GM21447 (cell line): ENCODE measurements at regions not wholly inside any gene's neighbourhood (a gene's known extent, or its start where the extent isn't known, plus 50 kb on each side); places are given as distances from the start of the nearest gene placed in this dataset.

Experiments used
- ATAC-seq: cut with Tn5 transposase; IDR thresholded peaks from one replicate; pipeline ENCODE4 v1.9.1; 2021; ENCODE audit not compliant: unreplicated experiment

DNA sequence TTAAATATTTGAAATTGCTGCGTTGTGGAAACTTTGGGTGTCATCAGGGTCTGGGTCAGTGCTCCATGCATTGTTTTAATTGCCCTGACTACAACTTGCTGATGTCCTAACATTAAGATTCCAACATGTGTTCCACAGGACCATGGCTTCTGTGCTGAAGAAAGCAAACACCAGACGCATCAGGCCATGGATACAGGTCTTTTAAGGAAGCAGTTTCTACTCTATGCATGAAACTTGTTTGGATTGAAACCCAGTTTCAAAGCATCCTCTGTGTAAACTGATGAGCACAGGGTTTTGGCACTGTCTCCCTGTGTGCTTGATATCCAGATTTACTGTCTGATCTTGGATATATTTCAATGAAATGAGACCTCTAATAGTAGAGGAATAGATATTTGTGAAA lies 328.4 kb upstream of the SLC10A2 start:
- ATAC-seq = no peak

DNA sequence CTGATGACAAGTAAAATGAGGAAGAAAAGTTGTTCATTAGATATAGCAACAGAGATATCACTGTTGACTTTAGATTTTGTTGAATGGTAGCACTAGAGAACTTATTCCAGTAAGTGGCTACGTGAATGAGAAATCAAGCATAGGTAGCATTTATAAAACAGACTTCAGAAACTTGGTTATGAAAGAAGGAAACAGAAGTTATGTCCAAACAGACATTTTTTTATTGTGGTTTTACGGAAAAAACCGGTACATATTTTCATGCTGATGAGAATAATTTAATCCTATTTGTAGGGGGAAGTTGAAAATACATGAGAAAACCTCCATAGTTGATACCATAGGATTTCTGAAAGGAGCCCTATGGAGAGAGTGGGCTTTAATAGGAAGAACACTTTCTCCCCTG lies 325.7 kb upstream of the SLC10A2 start:
- no peak for ATAC-seq

DNA sequence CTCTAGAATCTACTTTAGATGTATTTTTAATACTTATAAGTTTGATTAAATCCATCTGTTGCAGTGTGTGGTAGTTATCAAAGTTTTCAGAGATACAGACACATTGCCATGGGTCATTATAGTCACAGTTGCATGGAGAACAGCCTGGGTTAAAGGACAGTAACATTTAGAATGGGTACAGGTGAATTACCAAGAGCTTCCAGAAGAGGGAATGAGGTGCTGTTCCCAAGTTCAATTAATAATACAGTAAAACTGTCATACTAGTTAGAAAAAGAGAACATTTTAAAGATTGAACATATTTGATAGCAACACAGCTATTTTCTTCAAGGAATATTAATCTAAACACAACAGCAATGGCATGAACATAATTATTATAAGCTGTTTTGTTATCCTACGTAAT lies 322.6 kb upstream of the SLC10A2 start:
- no peak for ATAC-seq

DNA sequence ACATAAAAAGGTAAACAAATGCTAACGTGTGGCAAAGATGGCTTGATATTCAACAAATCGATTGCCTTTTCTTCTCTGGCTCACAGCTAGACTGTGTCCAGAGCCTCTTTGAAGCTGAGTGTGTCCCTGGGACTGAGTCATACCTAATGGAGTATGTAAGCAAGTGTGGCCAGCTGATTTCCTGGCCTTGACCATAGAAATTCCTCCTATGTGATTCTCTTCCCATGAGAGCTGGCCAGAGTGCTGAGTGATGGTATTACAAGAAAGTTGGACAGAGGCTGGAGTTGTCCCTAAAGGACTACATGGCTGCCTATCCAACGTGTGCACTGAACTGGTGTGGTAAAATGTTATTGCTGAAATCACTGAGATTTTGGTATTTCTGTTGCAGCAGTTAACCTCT lies 320.1 kb upstream of the SLC10A2 start:
- no peak for ATAC-seq

DNA sequence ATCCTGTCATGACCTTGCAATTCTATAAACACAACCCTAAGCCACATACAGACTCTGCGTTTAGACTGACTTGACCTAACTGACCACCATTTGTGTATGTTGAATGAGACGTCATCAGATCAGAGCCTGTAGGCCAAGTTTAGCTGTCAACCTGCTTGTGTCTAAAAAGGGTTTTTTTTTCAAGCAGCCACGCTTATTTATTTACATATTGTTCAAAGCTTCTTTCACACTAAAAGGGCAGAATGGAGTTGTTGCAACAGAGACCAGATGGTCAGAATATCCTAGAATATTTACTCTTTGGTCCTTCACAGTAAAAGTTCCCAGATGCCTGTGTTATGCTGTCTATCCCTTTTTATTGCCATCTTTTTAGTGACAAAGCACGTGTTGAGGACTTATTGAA lies 307.7 kb upstream of the SLC10A2 start:
- ATAC-seq = no peak

DNA sequence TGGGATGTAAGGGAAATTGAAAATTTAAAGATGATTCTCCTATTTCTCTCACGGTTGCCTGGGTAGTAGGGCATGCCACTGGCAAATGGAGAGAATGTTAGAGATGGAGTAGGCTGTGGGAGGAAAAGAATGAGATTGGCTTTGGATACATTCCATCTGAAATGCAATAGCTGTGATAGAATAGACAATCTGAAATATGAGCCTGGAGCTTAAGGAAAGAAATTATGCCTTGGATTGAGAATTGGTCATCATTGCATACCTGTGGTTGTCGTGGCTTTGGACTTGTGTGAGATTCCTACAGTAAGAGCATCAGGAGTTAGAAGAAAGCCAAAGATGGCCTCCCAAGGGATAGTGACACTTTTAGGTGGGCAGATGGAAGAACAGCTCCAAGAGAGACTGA lies 305.1 kb upstream of the SLC10A2 start:
- no peak for ATAC-seq

DNA sequence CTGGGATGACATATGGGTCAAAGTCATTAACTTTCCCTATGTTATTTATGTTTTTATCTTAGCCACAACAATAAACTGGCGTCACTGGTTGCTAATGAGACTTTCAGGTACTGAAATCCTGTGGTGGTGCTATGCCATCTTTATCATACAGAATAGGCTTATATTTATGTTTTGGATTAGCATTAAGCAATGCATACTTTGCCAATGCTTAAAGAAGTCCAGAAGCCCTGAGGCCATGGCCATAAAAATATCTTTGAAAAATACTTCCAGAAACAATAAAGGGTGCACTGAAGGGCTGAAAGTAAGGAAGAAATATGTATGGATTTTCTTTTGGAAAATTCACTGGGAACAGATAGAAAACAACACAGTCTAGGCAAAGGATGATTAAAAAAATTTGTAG lies 304.6 kb upstream of the SLC10A2 start:
- ATAC-seq = no peak

DNA sequence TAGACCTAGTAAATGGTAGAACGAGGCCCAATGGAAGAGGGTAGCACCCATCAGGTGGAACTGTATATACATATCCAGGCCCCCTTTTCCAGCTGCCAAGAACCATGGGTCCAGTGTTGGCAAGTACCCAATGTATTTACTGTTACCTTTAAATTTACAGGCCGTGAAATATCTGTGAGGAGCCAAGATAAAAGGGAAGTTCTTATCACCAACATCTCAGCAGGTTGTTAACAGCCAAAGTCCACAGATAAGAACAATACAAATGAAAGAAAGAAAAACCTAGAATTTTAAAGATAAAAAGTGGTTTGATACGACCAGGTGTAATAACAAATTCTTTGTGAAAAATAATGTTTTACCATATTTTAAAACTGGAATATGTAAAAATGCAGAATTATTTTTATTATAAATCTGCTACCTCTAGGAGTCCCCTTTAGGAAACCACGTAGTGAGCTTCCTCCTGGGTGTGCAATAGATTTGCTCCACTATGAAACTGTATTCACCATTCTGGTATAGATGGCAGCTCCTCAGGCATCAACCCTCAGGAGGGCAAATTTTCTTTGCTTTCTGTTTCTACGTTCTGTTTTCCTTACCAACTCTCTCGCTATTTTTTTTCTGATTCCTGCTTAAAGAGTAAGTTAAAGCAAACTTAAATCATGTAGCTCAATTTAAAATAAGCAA lies 292.2 kb upstream of the SLC10A2 start:
- ATAC-seq = no peak

DNA sequence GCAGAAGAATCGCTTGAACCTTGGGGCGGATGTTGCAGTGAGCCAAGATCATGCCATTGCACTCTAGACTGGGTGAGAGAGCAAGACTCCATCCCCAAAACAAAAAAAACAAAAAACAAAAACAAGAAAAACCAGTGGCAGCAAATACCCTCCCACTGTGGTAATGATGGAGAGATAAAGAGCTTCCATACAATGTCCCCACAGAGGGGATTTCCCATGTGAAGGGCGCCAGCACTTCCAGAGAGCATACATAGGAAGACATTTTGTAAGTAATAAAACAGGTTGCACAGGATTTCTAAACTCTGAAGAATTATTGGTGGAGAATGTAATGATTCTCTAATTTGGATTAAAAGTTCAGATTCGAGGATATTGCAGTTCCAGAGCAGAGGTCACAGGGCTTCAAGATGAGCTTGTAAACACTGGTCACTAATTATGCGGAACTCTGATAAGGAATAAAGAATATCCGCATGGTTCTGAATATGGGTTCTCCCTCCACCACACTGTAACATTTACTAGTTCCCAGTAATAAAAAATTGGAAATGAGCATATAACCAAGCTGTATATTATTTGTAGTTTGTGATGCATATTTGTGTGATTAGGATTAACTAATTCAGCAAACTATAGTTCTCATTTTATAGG lies 290.1 kb upstream of the SLC10A2 start:
- ATAC-seq = no peak

DNA sequence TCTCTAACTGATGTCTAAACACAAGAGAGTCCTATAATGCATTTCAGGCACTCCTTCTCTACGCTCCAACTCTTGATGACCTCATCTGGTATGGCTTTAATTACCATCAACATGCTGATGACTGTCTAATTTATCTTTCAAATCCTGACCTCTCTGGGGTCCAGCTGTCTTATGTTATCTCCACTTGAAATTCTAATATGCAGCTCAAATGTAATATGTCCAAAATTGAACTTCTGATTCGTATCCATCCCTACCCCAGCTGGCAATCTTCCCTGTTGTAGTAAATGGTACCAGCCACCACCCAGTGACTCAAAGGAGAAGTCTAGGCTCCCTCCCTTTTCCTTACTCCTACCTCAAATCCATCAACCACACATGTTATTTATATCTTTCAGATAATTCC lies 288.0 kb upstream of the SLC10A2 start:
- no peak for ATAC-seq

DNA sequence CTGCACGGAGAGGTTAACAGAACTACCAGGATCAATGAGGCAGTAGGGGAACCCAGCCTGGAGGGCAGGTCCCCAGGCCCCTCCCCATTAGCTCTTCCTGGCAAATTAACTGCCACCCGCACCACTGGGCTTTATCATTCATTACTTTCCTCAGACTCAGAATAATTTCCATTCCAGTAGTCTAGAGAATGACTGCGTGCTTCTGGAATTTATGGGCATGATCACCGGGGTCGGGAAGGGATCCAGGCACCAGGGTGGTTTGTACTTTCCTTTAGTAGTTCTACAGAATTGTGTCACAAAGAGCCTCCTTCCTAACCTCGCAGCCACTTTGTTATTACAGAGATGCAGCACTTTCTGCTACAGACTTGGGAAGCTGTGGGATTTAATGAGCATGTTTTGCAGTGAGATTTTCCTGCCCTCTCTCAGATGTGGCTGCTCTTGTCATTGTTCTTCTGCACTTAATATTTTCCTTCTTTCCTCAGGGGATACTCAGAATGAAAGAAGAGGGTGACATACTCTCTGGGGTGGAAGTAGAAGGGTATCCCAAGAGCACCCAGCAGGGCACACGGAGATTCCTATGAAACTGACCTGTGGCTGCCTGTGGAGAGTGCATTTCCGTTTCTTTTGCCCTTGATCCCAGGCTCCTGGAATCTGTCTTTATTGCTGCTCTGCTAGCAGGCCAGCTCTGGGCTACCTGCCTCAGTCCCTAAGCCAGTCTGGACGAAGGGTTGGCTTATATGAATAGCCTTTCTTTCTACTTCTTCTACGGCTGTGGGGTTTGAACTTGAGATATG lies 285.0 kb upstream of the SLC10A2 start:
- no peak for ATAC-seq

DNA sequence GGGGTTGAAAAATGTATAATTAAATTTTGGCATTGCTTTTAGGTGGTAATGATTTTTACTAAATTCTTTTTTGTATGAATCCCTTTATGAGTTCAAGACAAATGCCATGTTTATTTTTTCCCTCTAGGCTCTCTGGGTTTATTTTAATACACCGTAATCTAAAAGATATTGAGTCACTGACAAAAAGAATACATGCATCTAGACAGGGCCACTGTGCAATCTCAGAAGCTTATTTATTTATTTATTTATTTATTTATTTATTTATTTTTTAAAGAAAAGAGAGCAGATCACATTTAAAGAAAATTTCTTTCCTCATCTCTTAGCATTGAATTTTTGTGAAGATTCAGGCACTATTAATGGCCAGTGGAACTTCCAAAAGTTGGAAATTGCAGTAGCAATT lies 283.9 kb upstream of the SLC10A2 start:
- no peak for ATAC-seq

DNA sequence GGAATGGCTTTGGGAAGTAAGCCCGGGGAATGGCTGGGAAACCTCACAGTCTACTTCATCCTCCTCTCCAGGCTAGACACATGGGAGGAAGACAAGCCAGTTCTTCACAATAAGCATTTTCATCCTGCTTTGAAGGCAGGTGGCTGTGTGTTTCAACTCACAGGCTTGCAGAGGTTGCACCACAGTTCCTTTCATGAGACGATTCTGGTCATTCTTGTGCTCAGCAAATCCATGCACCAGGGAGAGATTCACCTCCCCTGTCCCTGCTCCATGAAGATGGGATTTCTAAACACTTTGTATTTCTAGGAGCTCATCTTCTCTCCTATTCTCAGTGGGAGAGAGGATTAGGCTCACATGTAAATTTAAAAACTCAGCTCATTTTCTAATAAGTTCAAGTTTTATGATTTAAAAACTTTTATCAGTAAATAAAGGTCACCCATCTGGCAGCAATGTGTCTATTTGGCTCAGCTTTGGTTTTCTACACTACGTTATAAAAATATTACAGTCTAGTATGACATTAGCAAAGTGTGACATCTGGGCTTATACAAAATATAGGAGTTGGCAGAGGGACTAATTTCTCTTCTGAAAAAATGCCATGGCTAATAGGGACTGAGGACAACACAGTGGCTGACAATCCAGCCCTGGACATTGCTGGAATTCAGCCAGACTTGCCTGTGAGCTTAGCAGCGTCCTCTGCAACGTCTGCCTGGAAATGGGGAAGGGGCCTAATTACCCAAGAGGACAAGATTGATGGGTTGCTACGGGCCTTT lies 283.2 kb upstream of the SLC10A2 start:
- no peak for ATAC-seq

DNA sequence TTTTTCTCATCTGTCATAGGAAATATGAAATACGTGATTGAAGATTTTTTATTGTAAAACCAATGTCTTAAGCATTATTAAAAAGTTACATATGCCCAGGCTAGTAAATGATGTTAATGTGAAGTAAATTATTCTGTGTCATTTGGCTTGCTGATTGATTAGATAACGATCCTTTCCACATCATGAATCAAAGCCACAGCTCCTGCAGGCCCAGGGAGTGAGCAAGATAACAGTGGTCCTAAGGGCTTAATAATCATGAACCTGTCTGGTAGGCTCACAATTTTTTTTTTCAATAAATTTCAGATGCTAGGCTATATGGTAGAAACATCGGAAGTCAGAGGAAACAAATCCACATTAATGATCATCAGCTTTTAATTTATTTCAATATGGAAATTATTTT lies 269.0 kb upstream of the SLC10A2 start:
- ATAC-seq = no peak

DNA sequence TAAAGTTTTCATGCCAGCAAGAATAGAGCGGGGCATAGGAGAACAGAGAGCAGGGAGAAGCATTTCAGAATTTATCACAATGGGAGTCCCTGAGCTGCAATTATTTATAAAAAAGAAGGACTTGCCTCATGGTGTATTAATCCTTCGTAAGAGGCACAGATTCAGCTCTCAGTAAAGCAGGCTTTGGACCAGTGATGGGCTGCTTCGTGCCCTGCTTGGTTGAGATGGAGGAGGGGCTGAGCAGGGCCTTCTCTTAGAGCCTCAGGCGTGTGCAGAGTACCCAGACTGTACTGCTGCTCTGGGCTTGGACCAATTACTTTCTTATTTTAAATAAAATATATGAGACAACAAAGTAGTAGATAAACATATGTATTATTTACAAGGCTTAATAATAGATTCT lies 265.7 kb upstream of the SLC10A2 start:
- ATAC-seq = no peak

DNA sequence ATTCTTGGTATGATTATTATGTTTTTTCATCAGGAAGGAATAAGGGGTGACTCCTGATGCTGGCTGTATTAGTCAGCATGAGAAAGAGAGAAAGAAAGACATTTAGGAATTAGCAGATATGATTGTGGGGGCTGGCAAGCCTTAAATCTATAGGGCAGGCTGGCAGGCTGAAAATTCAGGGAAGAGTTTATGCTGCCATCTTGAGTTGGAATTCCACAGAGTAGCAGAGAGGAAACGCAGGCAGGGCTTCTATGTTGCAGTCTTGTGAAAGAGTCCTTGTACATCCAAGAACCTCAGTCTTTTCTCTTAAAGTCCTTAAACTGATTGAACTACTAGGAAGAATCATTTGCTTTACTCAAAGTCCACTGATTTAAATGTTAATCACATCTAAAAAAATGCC lies 262.7 kb upstream of the SLC10A2 start:
- ATAC-seq = no peak

DNA sequence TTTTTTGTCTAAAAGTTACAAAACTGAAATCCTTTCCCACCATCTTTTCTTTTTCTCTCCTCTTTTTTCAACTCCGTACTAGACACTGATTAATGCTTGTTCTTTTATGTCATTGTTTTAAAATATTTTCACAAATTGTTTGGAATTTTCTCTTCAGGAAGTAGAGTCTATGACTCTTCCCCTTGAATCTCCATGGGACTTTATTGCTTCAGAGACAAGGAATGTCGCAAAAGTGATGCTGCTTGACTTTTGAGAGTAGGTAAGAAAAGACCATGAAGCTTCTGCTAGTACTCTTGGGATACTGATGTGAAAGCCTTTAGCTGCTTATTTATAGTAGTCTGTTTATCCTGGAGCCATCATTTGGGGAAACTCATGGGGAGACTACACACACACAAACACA lies 260.1 kb upstream of the SLC10A2 start:
- ATAC-seq = no peak

DNA sequence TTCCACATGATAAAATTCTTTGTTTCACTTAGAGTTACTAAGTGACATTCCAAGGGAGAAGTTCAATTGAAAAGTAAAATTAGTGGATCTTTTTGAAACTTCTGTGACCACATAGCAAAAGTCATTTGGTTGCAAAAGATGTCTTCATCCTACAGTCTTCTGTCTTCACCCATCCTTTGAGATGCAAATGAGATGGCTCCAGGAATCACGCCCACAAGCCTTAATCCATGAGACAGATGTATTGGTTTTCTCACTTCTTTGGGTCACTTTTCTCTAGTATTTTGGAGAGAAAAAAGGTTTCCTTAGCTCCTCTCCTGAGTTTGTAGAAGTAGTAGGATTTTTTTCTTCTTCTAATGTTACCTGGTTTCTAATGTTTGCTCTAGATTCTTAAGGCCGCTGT lies 259.5 kb upstream of the SLC10A2 start:
- ATAC-seq = no peak

DNA sequence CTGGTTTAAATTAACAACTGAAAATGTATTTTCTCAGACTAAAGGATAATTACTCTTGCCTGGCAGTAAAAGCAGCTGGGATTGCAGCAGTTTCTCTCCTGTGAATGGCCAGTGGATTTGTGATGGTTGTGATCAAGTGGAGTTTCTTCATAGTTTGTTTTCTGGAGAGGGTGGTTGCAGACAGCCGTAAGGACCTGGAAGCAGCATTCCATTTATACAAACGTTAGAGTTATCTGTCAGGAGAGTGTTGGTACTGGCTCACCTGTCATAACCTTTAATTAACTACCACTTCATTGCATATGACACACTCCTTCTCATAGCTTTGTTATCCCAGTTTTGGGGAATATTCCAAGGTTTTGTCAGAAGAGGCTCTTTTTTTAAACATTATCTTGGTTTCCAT lies 258.4 kb upstream of the SLC10A2 start:
- no peak for ATAC-seq

DNA sequence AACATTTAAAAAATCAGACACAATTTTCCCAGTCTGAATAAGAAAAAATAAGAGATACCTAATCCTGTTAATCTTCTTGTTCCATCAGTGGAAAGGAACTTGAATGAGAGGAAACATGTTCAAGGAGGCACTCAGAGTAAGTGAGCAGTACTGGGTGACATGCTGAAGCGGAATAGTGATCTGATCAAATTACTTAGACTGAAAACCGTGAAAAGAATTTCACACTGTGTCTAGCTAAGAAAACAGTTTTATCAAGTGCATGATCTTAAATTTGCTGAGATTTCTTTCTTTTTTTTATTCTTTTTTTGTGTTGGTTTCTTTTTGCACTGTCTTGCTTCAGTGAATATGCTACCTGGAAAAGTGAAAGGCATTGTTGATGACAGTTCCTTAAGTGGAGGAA lies 249.5 kb upstream of the SLC10A2 start:
- ATAC-seq = no peak

DNA sequence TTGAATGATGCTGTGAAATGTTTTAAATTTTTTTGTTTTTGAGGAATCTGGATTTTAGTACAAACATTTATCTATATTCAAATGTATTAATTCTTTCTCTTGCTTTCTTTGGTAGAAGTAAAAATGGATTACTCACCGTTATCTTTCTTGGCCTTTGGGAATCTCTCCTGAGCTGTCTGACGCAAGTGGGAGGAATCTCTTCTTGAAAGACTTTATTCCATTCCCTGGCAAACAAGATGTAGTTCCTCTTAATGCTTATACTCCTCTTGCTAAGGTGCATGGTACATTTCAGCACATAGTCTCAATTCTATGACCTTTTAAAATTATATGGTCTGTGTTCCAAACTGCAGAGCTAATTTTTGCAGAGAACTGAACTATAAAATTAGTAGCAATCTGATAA lies 246.2 kb upstream of the SLC10A2 start:
- no peak for ATAC-seq

DNA sequence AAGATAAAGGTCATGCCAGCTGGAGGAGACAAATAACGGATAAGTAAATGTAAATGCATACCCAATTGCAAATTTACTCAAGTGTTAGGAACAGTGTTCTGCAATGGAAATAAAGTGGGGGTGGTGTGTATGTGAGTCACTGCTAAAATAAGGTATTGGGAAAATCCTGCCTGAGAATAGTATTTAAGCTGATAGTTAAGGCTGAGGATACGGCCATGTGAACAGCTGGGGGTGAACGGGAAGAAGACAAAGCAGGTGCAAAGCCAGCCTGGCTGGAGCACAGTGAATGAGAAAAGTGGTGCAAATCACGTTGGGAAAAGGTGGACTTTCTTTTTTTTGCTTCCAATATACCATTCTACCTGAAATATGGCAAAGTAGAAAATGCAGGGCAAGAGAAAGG lies 242.4 kb upstream of the SLC10A2 start:
- ATAC-seq = no peak
